IMR-90 (cell line): ENCODE measurements at regions not wholly inside any gene's neighbourhood (a gene's known extent, or its start where the extent isn't known, plus 50 kb on each side); places are given as distances from the start of the nearest gene placed in this dataset.

ENCODE experiments used
- ATAC-seq: fragments of 200-7000 bp; cut with Tn5 transposase; 2 replicates; pipeline ENCODE4 v1.9.1; 2020; ENCODE audit warnings: low read depth, mild to moderate bottlenecking, moderate library complexity
- BruUV-seq: library from RNA; stranded (reverse); fragments of 400-500 nt; replicated peaks from 2 replicates; lab custom pipeline; 2021; lab: Mats Ljungman, UMichigan
- CTCF ChIA-PET: fragments of 300-600 bp; formaldehyde crosslinking; extraction: SDS; loops from one replicate; lab custom pipeline; 2021; ENCODE audit warnings: antibody characterized with exemption; lab: Yijun Ruan, JAX
- POLR2A ChIA-PET: fragments of 300-600 bp; sonication (Branson Sonifier 250); formaldehyde crosslinking; loops from one replicate; lab custom pipeline; 2022; ENCODE audit warnings: antibody characterized with exemption; ENCODE audit not compliant: unreplicated experiment; lab: Charles Lee
- DNase-seq: peaks from one replicate; pipeline ENCODE4 v3.0.0; 2013
- H2AFZ ChIP-seq: replicated peaks from 2 replicates; pipeline ENCODE3; 2013; ENCODE audit warnings: low read length, mild to moderate bottlenecking; ENCODE audit not compliant: poor library complexity
- H2AK5ac ChIP-seq: 2 replicates; pipeline ENCODE4 v1.6.1; 2013; ENCODE audit warnings: low read depth, low read length, inconsistent platforms
- H2AK9ac ChIP-seq: replicated peaks from 2 replicates; pipeline ENCODE3; 2013; ENCODE audit warnings: mild to moderate bottlenecking, low read depth, low read length, moderate library complexity; ENCODE audit not compliant: poor library complexity
- H2BK120ac ChIP-seq: 2 replicates; pipeline ENCODE4 v1.6.1; 2013; ENCODE audit warnings: low read depth, low read length, inconsistent platforms
- H2BK15ac ChIP-seq: 3 replicates; pipeline ENCODE4 v1.6.1; 2013; ENCODE audit warnings: low read depth, low read length, inconsistent platforms
- H2BK20ac ChIP-seq: 2 replicates; pipeline ENCODE4 v1.6.1; 2013; ENCODE audit warnings: low read depth, mild to moderate bottlenecking, inconsistent platforms, low read length, moderate library complexity
- H2BK5ac ChIP-seq: 2 replicates; pipeline ENCODE4 v1.6.1; 2013; ENCODE audit warnings: mild to moderate bottlenecking, low read depth, low read length, inconsistent platforms; ENCODE audit not compliant: poor library complexity, severe bottlenecking
- H3K14ac ChIP-seq: replicated peaks from 2 replicates; pipeline ENCODE4 v1.6.1; 2013; ENCODE audit warnings: low read depth, low read length, inconsistent platforms
- H3K18ac ChIP-seq: 2 replicates; pipeline ENCODE4 v1.6.1; 2013; ENCODE audit warnings: low read depth, low read length, control low read depth
- H3K23ac ChIP-seq: 2 replicates; pipeline ENCODE4 v1.6.1; 2013; ENCODE audit warnings: low read depth, low read length, inconsistent platforms
- H3K27ac ChIP-seq: 2 replicates; pipeline ENCODE4 v1.5.1; 2013; ENCODE audit warnings: mild to moderate bottlenecking, control low read depth, low read length; ENCODE audit not compliant: insufficient read depth
- H3K27me3 ChIP-seq: 2 replicates; pipeline ENCODE4 v1.6.1; 2013; ENCODE audit warnings: low read length; ENCODE audit not compliant: control insufficient read depth, insufficient read depth
- H3K36me3 ChIP-seq: 2 replicates; pipeline ENCODE4 v1.6.1; 2013; ENCODE audit warnings: low read length, mixed read lengths; ENCODE audit not compliant: control insufficient read depth, insufficient read depth
- H3K4ac ChIP-seq: 2 replicates; pipeline ENCODE4 v1.6.1; 2013; ENCODE audit warnings: low read depth, low read length, inconsistent platforms
- H3K4me1 ChIP-seq: 2 replicates; pipeline ENCODE4 v1.6.1; 2013; ENCODE audit warnings: low read length, mixed read lengths; ENCODE audit not compliant: control insufficient read depth, insufficient read depth
- H3K4me2 ChIP-seq: 2 replicates; pipeline ENCODE4 v1.6.1; 2013; ENCODE audit warnings: low read depth, mild to moderate bottlenecking, control low read depth, low read length, moderate library complexity
- H3K4me3 ChIP-seq: 2 replicates; pipeline ENCODE4 v1.5.1; 2013; ENCODE audit warnings: low read depth, mild to moderate bottlenecking, control low read depth, low read length, moderate library complexity; ENCODE audit not compliant: insufficient read depth
- H3K56ac ChIP-seq: 2 replicates; pipeline ENCODE4 v1.6.1; 2013; ENCODE audit warnings: low read length, inconsistent platforms; ENCODE audit not compliant: insufficient read depth; ENCODE audit errors: extremely low read depth
- H3K79me1 ChIP-seq, 2 experiments: 2 replicates each; pipeline ENCODE4 v1.6.1; 2013; ENCODE audit warnings: low read length in 2 of 2, inconsistent platforms in 1 of 2, low read depth in 1 of 2
- H3K9ac ChIP-seq: 2 replicates; pipeline ENCODE4 v1.6.1; 2013; ENCODE audit warnings: low read depth, low read length, control low read depth
- H3K9me1 ChIP-seq: 2 replicates; pipeline ENCODE4 v1.6.1; 2013; ENCODE audit warnings: low read length, inconsistent platforms; ENCODE audit not compliant: insufficient read depth
- H3K9me3 ChIP-seq: 2 replicates; pipeline ENCODE4 v1.6.1; 2013; ENCODE audit warnings: low read length; ENCODE audit not compliant: control insufficient read depth, insufficient read depth
- H4K20me1 ChIP-seq: 2 replicates; pipeline ENCODE4 v1.6.1; 2013; ENCODE audit warnings: low read length, inconsistent platforms; ENCODE audit not compliant: insufficient read depth
- H4K5ac ChIP-seq: 2 replicates; pipeline ENCODE4 v1.6.1; 2013; ENCODE audit warnings: mild to moderate bottlenecking, low read depth, low read length, control low read depth
- H4K8ac ChIP-seq, 2 experiments: 2 replicates each; pipeline ENCODE4 v1.6.1; 2013; ENCODE audit warnings: low read depth in 2 of 2, low read length in 2 of 2, control low read depth in 1 of 2, inconsistent platforms in 1 of 2
- H4K91ac ChIP-seq: 2 replicates; pipeline ENCODE4 v1.6.1; 2013; ENCODE audit warnings: low read depth, low read length, inconsistent platforms; ENCODE audit not compliant: insufficient read depth
- BHLHE40 ChIP-seq: fragments of 150-350 bp; IDR thresholded peaks from 2 replicates; pipeline ENCODE4 v1.6.1; 2016; ENCODE audit warnings: mild to moderate bottlenecking, low read depth, low read length
- CEBPB ChIP-seq: IDR thresholded peaks from 2 replicates; pipeline ENCODE4 v1.6.1; 2012; ENCODE audit warnings: low read depth, low read length, improper control_type of control experiment
- CHD1 ChIP-seq: IDR thresholded peaks from 2 replicates; pipeline ENCODE4 v1.6.1; 2012; ENCODE audit warnings: low read depth, low read length, improper control_type of control experiment
- CTCF ChIP-seq: conservative IDR thresholded peaks from 2 replicates; pipeline ENCODE4 v1.5.1; 2012; ENCODE audit warnings: mild to moderate bottlenecking, low read depth, low read length, improper control_type of control experiment
- ELK1 ChIP-seq: fragments of 150-350 bp; IDR thresholded peaks from 2 replicates; pipeline ENCODE4 v1.6.1; 2016; ENCODE audit warnings: low read depth, mild to moderate bottlenecking, low read length, moderate library complexity, borderline replicate concordance
- FOS ChIP-seq: fragments of 150-350 bp; IDR thresholded peaks from 2 replicates; pipeline ENCODE4 v1.6.1; 2016; ENCODE audit warnings: low read depth, low read length
- MAFK ChIP-seq: IDR thresholded peaks from 2 replicates; pipeline ENCODE4 v1.6.1; 2012; ENCODE audit warnings: low read depth, low read length, improper control_type of control experiment
- MAZ ChIP-seq: IDR thresholded peaks from 2 replicates; pipeline ENCODE4 v1.6.1; 2012; ENCODE audit warnings: low read depth, mild to moderate bottlenecking, low read length, improper control_type of control experiment, moderate library complexity, borderline replicate concordance
- MXI1 ChIP-seq: IDR thresholded peaks from 2 replicates; pipeline ENCODE4 v1.6.1; 2012; ENCODE audit warnings: low read depth, mild to moderate bottlenecking, low read length, moderate library complexity, borderline replicate concordance
- NFE2L2 ChIP-seq: fragments of 150-350 bp; IDR thresholded peaks from 2 replicates; pipeline ENCODE4 v1.6.1; 2016; ENCODE audit warnings: low read depth, mild to moderate bottlenecking, low read length
- POLR2A ChIP-seq: IDR thresholded peaks from 2 replicates; pipeline ENCODE4 v1.6.1; 2012; ENCODE audit warnings: mild to moderate bottlenecking, low read depth, low read length
- RAD21 ChIP-seq: IDR thresholded peaks from 2 replicates; pipeline ENCODE4 v1.6.1; 2012; ENCODE audit warnings: low read length, improper control_type of control experiment
- RCOR1 ChIP-seq: IDR thresholded peaks from 2 replicates; pipeline ENCODE4 v1.6.1; 2012; ENCODE audit warnings: mild to moderate bottlenecking, low read length, improper control_type of control experiment; ENCODE audit not compliant: insufficient replicate concordance
- RFX5 ChIP-seq: IDR thresholded peaks from 2 replicates; pipeline ENCODE4 v1.8.0; 2012; ENCODE audit warnings: low read depth, mild to moderate bottlenecking, low read length, moderate library complexity
- SMC3 ChIP-seq: fragments of 150-350 bp; IDR thresholded peaks from 2 replicates; pipeline ENCODE4 v1.6.1; 2016; ENCODE audit warnings: low read depth, mild to moderate bottlenecking, antibody characterized with exemption, low read length, moderate library complexity
- USF2 ChIP-seq: fragments of 150-350 bp; IDR thresholded peaks from 2 replicates; pipeline ENCODE4 v1.6.1; 2017; ENCODE audit warnings: mild to moderate bottlenecking, antibody characterized with exemption, low read length, low read depth
- WGBS, 2 experiments: methylation state at CpG; one replicate each; pipeline versions ENCODE4 v1.1.5 to v1.1.7; 2013; ENCODE audit warnings: missing lambda C conversion rate in 2 of 2; ENCODE audit not compliant: insufficient read length in 1 of 2; ENCODE audit errors: extremely low coverage in 2 of 2; 5-methylcytosine and 5-hydroxymethylcytosine counted together
- dilution Hi-C: fragments of 300-500 bp; cut with HindIII; formaldehyde crosslinking; loops from one replicate; pipeline ENCODE4 v1.14.3; 2018; ENCODE audit warnings: low sequenced_read_pairs; ENCODE audit not compliant: unreplicated experiment
- in situ Hi-C: fragments of 300-500 bp; cut with MboI; formaldehyde crosslinking; loops from 3 replicates; pipeline ENCODE4 v1.14.3; 2019; ENCODE audit warnings: low sequenced_read_pairs, inconsistent platforms, mixed read lengths
- intact Hi-C: fragments of 100-400 bp; cut with micrococcal nuclease; formaldehyde crosslinking; loops from 2 replicates; pipeline ENCODE4 v1.10.0; 2022

GRCh38 chr2:61636686-61637085 is 98.5 kb upstream of the XPO1 start:
- ATAC-seq, result no peak
- H3K27ac ChIP-seq, result no peak overlapping the region
- no TSS peak for BruUV-seq
- 0 out of 2 replicates have a peak overlapping the region, but pooled peaks have one; percentile 26 for H2BK120ac ChIP-seq
- CTCF ChIA-PET, result no interaction called here
- H3K27me3 ChIP-seq, result no peaks in the 10 kb centered on the region
- H3K18ac ChIP-seq, result no peak overlapping the region
- H3K79me1 ChIP-seq, result no peaks in the 10 kb centered on the region
- no peak overlapping the region for H2BK20ac ChIP-seq
- H2AK9ac ChIP-seq, result peak overlapping the region; percentile 13
- H2BK15ac ChIP-seq, result no peak overlapping the region
- DNase-seq, result no peak
- 0 out of 2 replicates have a peak overlapping the region, but pooled peaks have one; percentile 29 for H3K23ac ChIP-seq
- TF ChIP-seq POLR2A, result no peak
- TF ChIP-seq MXI1, result no peak
- no peak for TF ChIP-seq RAD21
- TF ChIP-seq FOS, result no peak
- TF ChIP-seq MAFK, result no peak
- TF ChIP-seq NFE2L2, result no peak
- TF ChIP-seq BHLHE40, result no peak
- TF ChIP-seq MAZ, result no peak
- no peak for TF ChIP-seq CEBPB
- TF ChIP-seq RCOR1, result no peak
- no peak for TF ChIP-seq CHD1
- TF ChIP-seq RFX5, result no peak
- no peak for TF ChIP-seq ELK1
- TF ChIP-seq USF2, result no peak
- no peak for TF ChIP-seq SMC3
- TF ChIP-seq CTCF, result no peak
- no peak overlapping the region for H4K5ac ChIP-seq
- no peaks in the 10 kb centered on the region for H3K36me3 ChIP-seq
- H3K14ac ChIP-seq, result no peak overlapping the region
- H4K20me1 ChIP-seq, result no peaks in the 10 kb centered on the region
- in situ Hi-C loops (no loop called here), dilution Hi-C loops (no loop called here), intact Hi-C loops (loop anchor here (5.0 kb wide), 1 partner anchor 99 kb away; the partner anchor contains the start of gene XPO1)
- H3K4me3 ChIP-seq, result no peak overlapping the region
- no peaks in the 10 kb centered on the region for H3K9me1 ChIP-seq
- H4K91ac ChIP-seq, result no peak overlapping the region
- no peak overlapping the region for H3K56ac ChIP-seq
- no peaks in the 10 kb centered on the region for H3K9me3 ChIP-seq
- POLR2A ChIA-PET, result no interaction called here
- no peak overlapping the region for H2AFZ ChIP-seq
- H3K9ac ChIP-seq, result no peak overlapping the region
- H2AK5ac ChIP-seq, result no peak overlapping the region
- no CpG with 5 or more reads among the region's 3 CpGs for WGBS, 2 experiments
- peaks cover 10% of the 10 kb centered on the region for H3K4me1 ChIP-seq
- no peak overlapping the region for H2BK5ac ChIP-seq
- H3K4ac ChIP-seq, result no peak overlapping the region; the same call in 1 of the 2 replicates
- H3K4me2 ChIP-seq, result no peak overlapping the region
- H4K8ac ChIP-seq, result no peak overlapping the region
